Hepatocyte (in vitro differentiated cells): ENCODE measurements at regions not wholly inside any gene's neighbourhood (a gene's known extent, or its start where the extent isn't known, plus 50 kb on each side); places are given as distances from the start of the nearest gene placed in this dataset.

ENCODE experiments used
- DNase-seq: peaks from one replicate; pipeline ENCODE4 v3.0.0-alpha.2; 2016; ENCODE audit warnings: low spot score
- H2AFZ ChIP-seq: fragments of 200-600 bp; sonication (generic); 2 replicates; pipeline ENCODE4 v1.6.0; 2016; ENCODE audit warnings: antibody characterized with exemption, mild to moderate bottlenecking
- H3K27ac ChIP-seq: fragments of 200-600 bp; sonication (generic); 2 replicates; pipeline ENCODE4 v1.5.1; 2016; ENCODE audit warnings: mild to moderate bottlenecking
- H3K27me3 ChIP-seq: fragments of 200-600 bp; sonication (generic); 2 replicates; pipeline ENCODE4 v1.6.1; 2016
- H3K36me3 ChIP-seq: fragments of 200-600 bp; sonication (generic); replicated peaks from 2 replicates; pipeline ENCODE4 v1.5.1; 2016; ENCODE audit warnings: low read depth; ENCODE audit not compliant: insufficient read depth
- H3K4me1 ChIP-seq: fragments of 200-600 bp; sonication (generic); 2 replicates; pipeline ENCODE4 v1.5.1; 2016; ENCODE audit warnings: mild to moderate bottlenecking, moderate library complexity; ENCODE audit not compliant: insufficient read depth
- H3K4me2 ChIP-seq: fragments of 200-600 bp; sonication (generic); 2 replicates; pipeline ENCODE4 v1.6.0; 2016
- H3K4me3 ChIP-seq: fragments of 200-600 bp; sonication (generic); 2 replicates; pipeline ENCODE4 v1.5.1; 2016; ENCODE audit warnings: mild to moderate bottlenecking
- H3K79me2 ChIP-seq: fragments of 200-600 bp; sonication (generic); 2 replicates; pipeline ENCODE4 v1.6.0; 2017; ENCODE audit warnings: mild to moderate bottlenecking
- H3K9me2 ChIP-seq: fragments of 200-600 bp; sonication (generic); replicated peaks from 2 replicates; pipeline ENCODE4 v1.6.0; 2017; ENCODE audit warnings: mild to moderate bottlenecking; ENCODE audit not compliant: insufficient read depth
- H3K9me3 ChIP-seq: fragments of 200-600 bp; sonication (generic); 2 replicates; pipeline ENCODE4 v1.5.1; 2016; ENCODE audit warnings: low read depth, mild to moderate bottlenecking
- H4K20me1 ChIP-seq: fragments of 200-600 bp; sonication (generic); 2 replicates; pipeline ENCODE4 v1.6.0; 2016; ENCODE audit warnings: mild to moderate bottlenecking; ENCODE audit not compliant: insufficient read depth, poor library complexity, severe bottlenecking
- EZH2 ChIP-seq: fragments of 200-600 bp; sonication (generic); IDR thresholded peaks from 2 replicates; pipeline ENCODE4 v1.6.1; 2016; ENCODE audit warnings: antibody characterized with exemption, mild to moderate bottlenecking, borderline replicate concordance
- EZH2phosphoT487 ChIP-seq: fragments of 200-600 bp; sonication (generic); IDR thresholded peaks from one replicate; pipeline ENCODE4 v1.6.1; 2018; ENCODE audit warnings: antibody characterized with exemption, mild to moderate bottlenecking, low read depth, moderate library complexity; ENCODE audit not compliant: unreplicated experiment, severe bottlenecking
- WGBS: methylation state at CpG from one replicate; pipeline ENCODE4 v1.1.6; 2016; ENCODE audit warnings: low lambda C conversion rate; ENCODE audit errors: missing lambda C conversion rate; 5-methylcytosine and 5-hydroxymethylcytosine counted together
- TF ChIP-seq, protein P1 (sequence below): fragments of 200-600 bp; sonication (generic); IDR thresholded peaks from 2 replicates; pipeline ENCODE4 v1.5.1; 2016; ENCODE audit warnings: antibody characterized with exemption, mild to moderate bottlenecking; ENCODE audit not compliant: poor library complexity

GRCh38 chr5:66340786-66341185, 196.7 kb downstream of the SREK1 start:
- no peak overlapping the region for H3K4me2 ChIP-seq
- H3K79me2 ChIP-seq: no peaks in the 10 kb centered on the region
- peaks cover 7% of the 10 kb centered on the region for H3K4me1 ChIP-seq
- no peak for DNase-seq
- TF ChIP-seq, protein P1, sequence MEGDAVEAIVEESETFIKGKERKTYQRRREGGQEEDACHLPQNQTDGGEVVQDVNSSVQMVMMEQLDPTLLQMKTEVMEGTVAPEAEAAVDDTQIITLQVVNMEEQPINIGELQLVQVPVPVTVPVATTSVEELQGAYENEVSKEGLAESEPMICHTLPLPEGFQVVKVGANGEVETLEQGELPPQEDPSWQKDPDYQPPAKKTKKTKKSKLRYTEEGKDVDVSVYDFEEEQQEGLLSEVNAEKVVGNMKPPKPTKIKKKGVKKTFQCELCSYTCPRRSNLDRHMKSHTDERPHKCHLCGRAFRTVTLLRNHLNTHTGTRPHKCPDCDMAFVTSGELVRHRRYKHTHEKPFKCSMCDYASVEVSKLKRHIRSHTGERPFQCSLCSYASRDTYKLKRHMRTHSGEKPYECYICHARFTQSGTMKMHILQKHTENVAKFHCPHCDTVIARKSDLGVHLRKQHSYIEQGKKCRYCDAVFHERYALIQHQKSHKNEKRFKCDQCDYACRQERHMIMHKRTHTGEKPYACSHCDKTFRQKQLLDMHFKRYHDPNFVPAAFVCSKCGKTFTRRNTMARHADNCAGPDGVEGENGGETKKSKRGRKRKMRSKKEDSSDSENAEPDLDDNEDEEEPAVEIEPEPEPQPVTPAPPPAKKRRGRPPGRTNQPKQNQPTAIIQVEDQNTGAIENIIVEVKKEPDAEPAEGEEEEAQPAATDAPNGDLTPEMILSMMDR: no peak
- TF ChIP-seq EZH2 (no peak), EZH2phosphoT487 (no peak)
- no peak overlapping the region for H3K27ac ChIP-seq
- no peaks in the 10 kb centered on the region for H4K20me1 ChIP-seq
- no peaks in the 10 kb centered on the region for H3K36me3 ChIP-seq
- H2AFZ ChIP-seq: no peak overlapping the region
- no peaks in the 10 kb centered on the region for H3K9me3 ChIP-seq
- 75% methylated on average over 1 of the region's 1 CpG for WGBS
- H3K9me2 ChIP-seq: no peaks in the 10 kb centered on the region
- peaks cover 2% of the 10 kb centered on the region for H3K27me3 ChIP-seq
- no peak overlapping the region for H3K4me3 ChIP-seq

DNA sequence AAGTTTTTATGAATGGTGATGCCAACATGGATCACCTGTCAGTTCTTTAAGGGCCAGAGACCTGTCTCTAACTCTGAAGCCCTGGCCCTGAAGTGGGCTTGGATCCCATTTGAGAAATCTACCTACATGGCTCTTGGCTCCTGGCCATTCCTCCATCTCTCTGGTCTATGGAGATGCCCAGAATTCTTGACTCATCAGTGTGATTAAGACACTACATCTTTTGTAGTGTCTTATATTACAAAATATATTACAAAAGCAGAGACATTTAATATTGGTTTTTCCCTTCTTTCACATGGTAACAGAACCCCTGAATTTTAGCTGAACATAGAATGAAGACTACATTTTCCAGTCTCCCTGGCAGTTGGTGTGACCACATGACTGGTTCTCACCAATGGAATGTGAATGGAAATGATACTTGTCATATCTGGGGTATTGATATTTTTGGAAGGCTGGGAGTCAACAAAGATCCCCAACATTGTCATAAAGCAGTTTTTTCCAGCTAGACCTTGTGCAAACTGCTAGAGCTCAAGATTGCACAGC, 198.3 kb downstream of the SREK1 start:
- Histone ChIP-seq H3K36me3 (no peaks in the 10 kb centered on the region), H3K9me2 (no peaks in the 10 kb centered on the region), H3K4me3 (no peak overlapping the region), H2AFZ (no peak overlapping the region), H3K9me3 (no peaks in the 10 kb centered on the region), H3K4me2 (no peak overlapping the region), H3K79me2 (no peaks in the 10 kb centered on the region), H4K20me1 (no peaks in the 10 kb centered on the region), H3K27ac (no peak overlapping the region), H3K27me3 (peaks cover under 1% of the 10 kb centered on the region), H3K4me1 (peaks cover 7% of the 10 kb centered on the region)
- no peak for DNase-seq
- TF ChIP-seq, protein P1: no peak

DNA sequence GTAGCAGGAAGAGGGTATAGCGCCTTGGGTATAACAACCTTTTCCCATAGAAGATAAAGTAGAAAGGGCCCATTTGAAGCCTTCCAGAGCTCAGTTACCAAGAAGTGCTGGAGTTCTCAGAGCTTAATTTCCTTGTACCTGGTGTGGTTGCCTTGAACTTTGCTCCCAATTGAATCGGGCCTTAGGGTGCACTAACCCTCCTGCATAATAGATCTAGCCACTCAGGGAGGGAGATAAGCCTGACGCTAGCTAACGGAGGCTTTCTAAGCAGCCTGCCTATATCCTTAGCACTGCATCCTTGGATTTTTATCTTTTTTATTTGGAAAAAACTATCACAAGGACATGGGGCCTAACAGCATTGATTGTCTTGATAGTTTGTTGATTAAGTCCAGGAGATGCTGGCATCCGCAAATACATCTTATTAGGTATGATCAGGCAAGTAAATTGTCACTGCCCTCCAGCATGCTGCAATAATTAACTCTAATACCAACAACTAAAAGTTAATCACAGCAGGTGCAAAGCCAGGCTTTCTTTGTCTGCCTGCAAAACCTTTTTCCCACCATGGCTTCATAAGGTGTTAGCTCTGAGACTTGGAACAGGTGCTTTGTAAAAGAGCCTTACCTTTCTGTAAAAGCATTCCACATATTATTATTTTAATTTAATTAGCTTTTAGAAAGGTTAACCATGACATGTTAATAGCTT, 199.4 kb downstream of the SREK1 start:
- H3K4me3 ChIP-seq: no peak overlapping the region
- no peaks in the 10 kb centered on the region for H3K36me3 ChIP-seq
- DNase-seq: no peak
- H3K9me2 ChIP-seq: no peaks in the 10 kb centered on the region
- no peaks in the 10 kb centered on the region for H3K79me2 ChIP-seq
- H3K4me1 ChIP-seq: peaks cover 4% of the 10 kb centered on the region
- no peaks in the 10 kb centered on the region for H3K9me3 ChIP-seq
- H2AFZ ChIP-seq: no peak overlapping the region
- TF ChIP-seq, protein P1: no peak
- TF ChIP-seq EZH2phosphoT487 (no peak), EZH2 (no peak)
- no peak overlapping the region for H3K27ac ChIP-seq
- WGBS: 62% methylated on average over 5 of the region's 5 CpGs
- no peaks in the 10 kb centered on the region for H4K20me1 ChIP-seq
- no peaks in the 10 kb centered on the region for H3K27me3 ChIP-seq
- H3K4me2 ChIP-seq: no peak overlapping the region
